ENCODE measurements at regions not wholly inside any gene's neighbourhood (a gene's known extent, or its start where the extent isn't known, plus 50 kb on each side); places are given as distances from the start of the nearest gene placed in this dataset.
"Not testable (repeated sequence)": the region's sequence is repeated elsewhere in the genome, so short reads cannot be mapped to it uniquely, and the experiment has no call there.

DNA sequence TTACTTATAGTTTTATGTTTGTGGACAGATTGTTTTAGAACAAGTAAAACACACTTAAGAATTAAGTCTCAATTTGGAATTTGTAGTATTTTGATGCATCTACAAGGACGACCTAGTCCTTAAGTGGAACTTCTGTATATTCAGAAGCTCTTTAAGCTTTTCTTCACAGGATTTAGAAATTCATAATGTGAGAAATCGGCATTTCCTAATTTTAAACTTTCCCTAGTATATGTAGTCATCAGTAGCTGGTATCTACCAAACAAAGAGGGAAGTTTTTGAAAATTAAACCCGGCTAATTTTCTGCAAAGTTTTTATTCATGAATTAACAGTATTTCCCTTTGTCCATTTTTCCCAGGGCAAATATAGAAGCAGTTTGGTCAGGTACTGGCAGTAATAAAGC, 203.6 kb downstream of the CDRT15L2 start:
- no peaks in the 10 kb centered on the region for H3K27me3 Mint-ChIP-seq (ENCODE audit: low read depth)
- H3K36me3 Mint-ChIP-seq, result no peaks in the 10 kb centered on the region
- no peaks in the 10 kb centered on the region for H3K9me3 Mint-ChIP-seq
- H3K27ac Mint-ChIP-seq, result no peak overlapping the region
- H3K4me1 Mint-ChIP-seq, result no peaks in the 10 kb centered on the region
- H3K4me3 Mint-ChIP-seq, result no peak overlapping the region
- no peak for DNase-seq (ENCODE audit: low spot score in 2 of 2, unreplicated experiment in 2 of 2)
- no peak for TF ChIP-seq CTCF (IDR thresholded peaks at IDR 0.05; ENCODE audit: unreplicated experiment)

- Mint-ChIP-seq H3K9me3 (no peaks in the 10 kb centered on the region), H3K27me3 (ENCODE audit: low read depth) (no peaks in the 10 kb centered on the region), H3K36me3 (no peaks in the 10 kb centered on the region), H3K4me3 (no peak overlapping the region), H3K4me1 (no peaks in the 10 kb centered on the region), H3K27ac (no peak overlapping the region)
- DNase-seq (ENCODE audit: low spot score in 2 of 2, unreplicated experiment in 2 of 2), result no peak
- TF ChIP-seq CTCF (IDR thresholded peaks at IDR 0.05; ENCODE audit: unreplicated experiment), result no peak
These were observed 204.7 kb downstream of the CDRT15L2 start for GRCh38 chr17:20784100-20784665.

DNA sequence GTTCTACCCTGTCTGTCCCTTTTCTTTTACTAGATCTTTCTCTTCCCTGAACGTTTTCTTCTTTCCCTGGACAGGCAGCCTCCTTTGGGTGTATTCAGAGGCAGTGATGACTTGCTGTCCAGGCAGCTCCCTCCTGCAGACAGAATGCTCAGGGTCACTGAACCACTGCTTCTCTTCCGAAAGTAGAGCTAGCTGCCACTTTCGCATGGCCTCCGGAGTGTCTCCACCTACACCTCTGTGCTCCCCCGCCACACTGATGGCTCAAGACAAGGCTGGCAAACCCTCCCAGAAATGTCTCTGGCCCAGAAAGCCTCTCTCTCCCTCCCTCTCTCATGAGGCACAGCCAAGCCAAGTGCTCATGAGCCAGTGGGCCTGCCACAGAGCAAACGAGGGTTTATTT, 207.8 kb downstream of the CDRT15L2 start:
- no peak for TF ChIP-seq CTCF (IDR thresholded peaks at IDR 0.05; ENCODE audit: unreplicated experiment)
- no peak overlapping the region for H3K4me3 Mint-ChIP-seq
- no peak for DNase-seq (ENCODE audit: low spot score in 2 of 2, unreplicated experiment in 2 of 2)
- no peaks in the 10 kb centered on the region for H3K9me3 Mint-ChIP-seq
- H3K27ac Mint-ChIP-seq, result no peak overlapping the region
- H3K27me3 Mint-ChIP-seq (ENCODE audit: low read depth), result no peaks in the 10 kb centered on the region
- H3K36me3 Mint-ChIP-seq, result no peaks in the 10 kb centered on the region
- no peaks in the 10 kb centered on the region for H3K4me1 Mint-ChIP-seq

DNA sequence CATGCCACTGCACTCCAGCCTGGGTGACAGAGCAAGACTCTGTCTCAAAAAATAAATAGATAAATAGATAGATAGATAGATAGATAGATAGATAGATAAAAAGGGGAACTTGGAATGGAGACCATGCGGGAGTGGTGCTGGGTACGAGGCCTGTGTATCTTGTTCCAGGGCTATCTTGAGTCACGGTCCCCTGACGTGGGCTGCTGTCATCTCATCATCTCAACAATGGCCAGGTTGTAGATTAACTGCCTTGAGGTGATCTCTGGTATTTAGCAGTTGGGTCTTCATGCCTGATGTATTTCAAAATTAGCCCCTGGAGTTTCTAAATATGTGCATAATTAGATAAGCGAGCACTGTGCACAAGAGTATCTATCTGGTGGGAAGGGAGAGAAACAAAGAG, 212.1 kb downstream of the CDRT15L2 start:
- Mint-ChIP-seq H3K36me3 (no peaks in the 10 kb centered on the region), H3K4me1 (no peaks in the 10 kb centered on the region), H3K27me3 (ENCODE audit: low read depth) (no peaks in the 10 kb centered on the region), H3K27ac (no peak overlapping the region), H3K4me3 (no peak overlapping the region), H3K9me3 (no peaks in the 10 kb centered on the region)
- DNase-seq (ENCODE audit: low spot score in 2 of 2, unreplicated experiment in 2 of 2), result no peak
- TF ChIP-seq CTCF (IDR thresholded peaks at IDR 0.05; ENCODE audit: unreplicated experiment), result no peak

GRCh38 chr17:20794532-20794931, 215.0 kb downstream of the CDRT15L2 start:
- not testable (repeated sequence) for H3K36me3 Mint-ChIP-seq; H3K4me1 Mint-ChIP-seq; DNase-seq (ENCODE audit: low spot score in 2 of 2, unreplicated experiment in 2 of 2); H3K4me3 Mint-ChIP-seq; H3K9me3 Mint-ChIP-seq; H3K27me3 Mint-ChIP-seq (ENCODE audit: low read depth); H3K27ac Mint-ChIP-seq
- TF ChIP-seq CTCF (IDR thresholded peaks at IDR 0.05; ENCODE audit: unreplicated experiment), result peak; percentile 50

DNA sequence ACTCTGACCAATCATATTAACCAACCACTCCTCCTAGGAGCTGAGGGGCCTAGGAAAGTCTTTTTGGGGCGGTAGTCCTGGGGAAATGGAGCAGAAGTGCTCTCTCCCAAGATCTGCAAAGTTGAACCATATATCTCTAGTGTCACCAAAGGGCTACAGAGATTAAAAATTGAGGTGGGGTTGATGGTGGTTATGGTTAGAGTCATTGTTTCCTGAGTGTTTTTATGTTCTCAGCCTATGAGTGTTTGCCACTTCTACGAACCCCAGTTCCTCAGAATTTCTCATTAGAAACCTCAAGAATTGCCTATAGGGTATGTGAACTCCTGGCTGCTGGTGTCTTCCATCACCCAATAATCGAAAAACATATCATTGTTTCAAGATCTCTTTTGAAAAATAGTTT, 217.8 kb downstream of the CDRT15L2 start:
- Mint-ChIP-seq H3K4me3 (no peak overlapping the region), H3K36me3 (no peaks in the 10 kb centered on the region), H3K27ac (no peak overlapping the region), H3K4me1 (peaks cover 2% of the 10 kb centered on the region), H3K27me3 (ENCODE audit: low read depth) (no peaks in the 10 kb centered on the region), H3K9me3 (no peaks in the 10 kb centered on the region)
- no peak for DNase-seq (ENCODE audit: low spot score in 2 of 2, unreplicated experiment in 2 of 2)
- TF ChIP-seq CTCF (IDR thresholded peaks at IDR 0.05; ENCODE audit: unreplicated experiment), result no peak

Measured in mesothelial cell of epicardium (in vitro differentiated cells).